Neuronal stem cell (in vitro differentiated cells): ENCODE measurements at regions not wholly inside any gene's neighbourhood (a gene's known extent, or its start where the extent isn't known, plus 50 kb on each side); places are given as distances from the start of the nearest gene placed in this dataset.
"Not testable (repeated sequence)": the region's sequence is repeated elsewhere in the genome, so short reads cannot be mapped to it uniquely, and the experiment has no call there.

Experiments used
- DNase-seq: peaks from one replicate; pipeline ENCODE4 v3.0.0-alpha.2; 2013; ENCODE audit warnings: low spot score
- H2AFZ ChIP-seq: one replicate; pipeline ENCODE4 v1.6.1; 2013; ENCODE audit warnings: mild to moderate bottlenecking, low read length, inconsistent platforms
- H2AK5ac ChIP-seq: 2 replicates; pipeline ENCODE4 v1.6.1; 2013; ENCODE audit warnings: low read depth, mild to moderate bottlenecking, inconsistent platforms, low read length, moderate library complexity, mixed read lengths
- H2BK120ac ChIP-seq: 2 replicates; pipeline ENCODE4 v1.6.1; 2013; ENCODE audit warnings: low read depth, mild to moderate bottlenecking, inconsistent platforms, low read length, moderate library complexity, mixed read lengths
- H2BK12ac ChIP-seq: one replicate; pipeline ENCODE4 v1.6.1; 2013; ENCODE audit warnings: low read length, inconsistent platforms
- H2BK15ac ChIP-seq: 2 replicates; pipeline ENCODE4 v1.6.1; 2013; ENCODE audit warnings: mild to moderate bottlenecking, low read length, inconsistent platforms, mixed read lengths
- H2BK5ac ChIP-seq: one replicate; pipeline ENCODE4 v1.6.1; 2013; ENCODE audit warnings: inconsistent platforms, mild to moderate bottlenecking, low read length, moderate library complexity
- H3K14ac ChIP-seq: one replicate; pipeline ENCODE4 v1.6.1; 2013; ENCODE audit warnings: low read length, inconsistent platforms
- H3K18ac ChIP-seq: 2 replicates; pipeline ENCODE4 v1.6.1; 2013; ENCODE audit warnings: low read length, inconsistent platforms
- H3K23ac ChIP-seq: 2 replicates; pipeline ENCODE4 v1.6.1; 2013; ENCODE audit warnings: low read depth, mild to moderate bottlenecking, mixed read lengths, low read length, inconsistent platforms; ENCODE audit not compliant: poor library complexity
- H3K27ac ChIP-seq: replicated peaks from 3 replicates; pipeline ENCODE4 v1.5.1; 2013; ENCODE audit warnings: low read length, inconsistent platforms
- H3K27me3 ChIP-seq, 3 experiments: 2 replicates each; pipeline ENCODE4 v1.6.1; 2013; ENCODE audit warnings: low read length in 3 of 3, mild to moderate bottlenecking in 2 of 3, inconsistent platforms in 1 of 3, low read depth in 1 of 3, mixed read lengths in 1 of 3, moderate library complexity in 1 of 3; ENCODE audit not compliant: control insufficient read depth in 3 of 3, insufficient read depth in 3 of 3
- H3K36me3 ChIP-seq, 2 donors: replicated peaks in 1 of 2; 2 replicates each; pipeline ENCODE4 v1.6.1; 2013; ENCODE audit warnings: low read length in 2 of 2; ENCODE audit not compliant: control insufficient read depth in 2 of 2, insufficient read depth in 2 of 2
- H3K4ac ChIP-seq: 2 replicates; pipeline ENCODE4 v1.6.1; 2013; ENCODE audit warnings: inconsistent platforms, mild to moderate bottlenecking, low read length, moderate library complexity
- H3K4me1 ChIP-seq, 2 donors: 1 replicate in 1 of 2; 2 replicates in 1 of 2; pipeline ENCODE4 v1.6.1; 2013; ENCODE audit warnings: low read length in 2 of 2, low read depth in 1 of 2; ENCODE audit not compliant: control insufficient read depth in 2 of 2, insufficient read depth in 1 of 2
- H3K4me2 ChIP-seq: one replicate; pipeline ENCODE4 v1.6.1; 2013; ENCODE audit warnings: mild to moderate bottlenecking, low read length, inconsistent platforms; ENCODE audit not compliant: insufficient read depth, poor library complexity, severe bottlenecking
- H3K4me3 ChIP-seq, 2 donors: 2 replicates each; pipeline ENCODE4 v1.5.1; 2013; ENCODE audit warnings: low read length in 2 of 2, mild to moderate bottlenecking in 2 of 2, inconsistent platforms in 1 of 2, moderate library complexity in 1 of 2
- H3K79me1 ChIP-seq: one replicate; pipeline ENCODE4 v1.6.1; 2013; ENCODE audit warnings: low read depth, mild to moderate bottlenecking, inconsistent platforms, low read length, moderate library complexity
- H3K9ac ChIP-seq: one replicate; pipeline ENCODE4 v1.6.1; 2013; ENCODE audit warnings: mild to moderate bottlenecking, low read depth, low read length, inconsistent platforms; ENCODE audit not compliant: poor library complexity
- H3K9me3 ChIP-seq, 2 donors: replicated peaks in 1 of 2; 2 replicates each; pipeline versions ENCODE3 to v1.6.1; 2013; ENCODE audit warnings: low read length in 2 of 2, mild to moderate bottlenecking in 2 of 2, inconsistent platforms in 1 of 2, low read depth in 1 of 2, mixed read lengths in 1 of 2, moderate library complexity in 1 of 2; ENCODE audit not compliant: control insufficient read depth in 2 of 2, insufficient read depth in 1 of 2
- H4K8ac ChIP-seq: one replicate; pipeline ENCODE4 v1.6.1; 2013; ENCODE audit warnings: low read depth, mild to moderate bottlenecking, inconsistent platforms, low read length, moderate library complexity
- H4K91ac ChIP-seq: one replicate; pipeline ENCODE4 v1.6.1; 2013; ENCODE audit warnings: low read length, low read depth, mild to moderate bottlenecking, inconsistent platforms; ENCODE audit not compliant: poor library complexity
- WGBS, 2 donors: extraction: QIAGEN DNeasy Blood & Tissue Kit; methylation state at CpG; one replicate each; pipeline ENCODE4 v1.1.7; 2013; ENCODE audit warnings: missing lambda C conversion rate in 2 of 2, mixed read lengths in 1 of 2; ENCODE audit not compliant: insufficient read length in 2 of 2, insufficient replicate concordance in 1 of 2; ENCODE audit errors: extremely low coverage in 2 of 2; 5-methylcytosine and 5-hydroxymethylcytosine counted together

DNA sequence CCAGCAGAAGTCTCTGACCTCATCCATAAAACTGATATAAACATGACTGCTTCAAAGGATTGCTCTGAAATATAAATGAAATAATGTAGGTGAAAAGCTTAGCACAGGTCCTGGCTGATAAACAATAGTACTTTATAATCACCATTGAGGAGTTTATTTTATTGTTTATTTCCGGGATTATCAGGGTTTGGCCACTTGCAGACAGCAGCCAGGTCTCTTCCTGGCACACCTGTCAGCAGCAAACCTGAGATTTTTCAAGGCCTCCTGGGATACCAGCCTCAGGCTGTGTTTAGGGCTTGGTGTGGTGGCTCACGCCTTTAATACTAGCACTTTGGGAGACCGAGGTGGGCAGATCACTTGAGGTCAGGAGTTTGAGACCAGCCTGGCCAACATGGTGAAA is 181.6 kb upstream of the IRF2BP2 start:
- not testable (repeated sequence) for H2BK12ac ChIP-seq, DNase-seq, H4K91ac ChIP-seq, H2AK5ac ChIP-seq, H4K8ac ChIP-seq, H3K4me3 ChIP-seq, H3K14ac ChIP-seq, H3K27me3 ChIP-seq, H3K9me3 ChIP-seq, H2BK120ac ChIP-seq, H3K18ac ChIP-seq, H3K4ac ChIP-seq, H3K4me1 ChIP-seq, H3K23ac ChIP-seq, H3K27ac ChIP-seq, H3K36me3 ChIP-seq, H3K79me1 ChIP-seq, H2AFZ ChIP-seq, H3K9ac ChIP-seq, H2BK5ac ChIP-seq, H3K4me2 ChIP-seq, H2BK15ac ChIP-seq
- whole genome bisulfite sequencing, 2 donors: no CpG with 5 or more reads among the region's 3 CpGs

DNA sequence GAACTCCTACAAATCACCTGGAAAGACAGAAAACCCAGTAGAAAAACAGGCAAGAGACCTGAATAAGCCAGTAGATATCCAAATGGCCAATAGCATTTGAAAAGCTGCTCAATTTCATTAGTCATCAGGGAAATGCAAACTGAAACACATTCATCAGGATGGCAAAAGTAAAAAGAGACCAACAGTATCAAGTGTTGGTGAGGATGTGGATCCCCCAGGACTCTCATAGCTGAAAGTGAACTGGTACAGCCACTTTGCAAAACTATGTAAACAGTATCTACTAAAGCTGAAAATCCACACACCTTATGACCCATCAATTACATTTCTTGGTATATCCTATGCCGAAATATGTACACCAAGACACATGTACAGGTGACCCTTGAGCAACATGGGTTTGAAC is 180.4 kb upstream of the IRF2BP2 start:
- not testable (repeated sequence) for H3K9me3 ChIP-seq, H2AFZ ChIP-seq, H4K91ac ChIP-seq, H3K18ac ChIP-seq, H2AK5ac ChIP-seq, H3K4me1 ChIP-seq, H3K27ac ChIP-seq, H3K4me3 ChIP-seq, H3K23ac ChIP-seq, H3K27me3 ChIP-seq, H3K79me1 ChIP-seq, H2BK12ac ChIP-seq, H2BK15ac ChIP-seq, H2BK120ac ChIP-seq, H3K9ac ChIP-seq, H3K4me2 ChIP-seq, H4K8ac ChIP-seq, H3K36me3 ChIP-seq, H2BK5ac ChIP-seq, H3K14ac ChIP-seq, H3K4ac ChIP-seq, DNase-seq
- no CpG with 5 or more reads among the region's 1 CpG for WGBS, 2 donors

DNA sequence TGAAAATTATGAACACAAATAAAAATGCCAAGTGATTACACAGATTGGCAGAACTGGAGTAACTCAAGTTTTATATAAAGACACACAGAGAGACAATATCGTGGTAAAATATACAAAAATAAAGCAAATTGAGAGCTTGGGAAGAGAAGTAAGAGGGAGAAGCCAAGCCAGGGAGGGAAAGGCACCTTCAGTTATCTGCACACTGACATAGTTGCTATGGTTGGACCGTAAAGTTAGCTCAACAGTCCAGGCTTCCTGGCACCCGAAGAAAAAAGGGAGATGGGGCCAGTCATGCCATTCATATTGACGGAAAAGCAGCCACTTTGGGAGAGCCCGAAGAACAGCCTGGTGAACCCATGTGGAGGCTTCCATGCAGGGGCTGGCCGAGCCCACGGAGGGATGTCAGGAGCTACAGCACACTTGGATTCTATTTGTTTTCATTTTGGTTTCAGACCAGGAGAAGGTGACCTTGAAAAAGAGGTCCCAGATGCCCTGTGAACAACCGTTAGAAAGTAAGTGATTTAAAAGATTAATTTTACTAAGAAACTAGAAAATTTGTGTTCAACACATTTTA is 177.1 kb upstream of the IRF2BP2 start:
- H4K8ac ChIP-seq, H3K36me3 ChIP-seq, H2AFZ ChIP-seq, DNase-seq, H3K4me2 ChIP-seq, H3K14ac ChIP-seq, H3K27ac ChIP-seq, H3K9ac ChIP-seq, H2BK12ac ChIP-seq, H2BK5ac ChIP-seq, H4K91ac ChIP-seq, H2AK5ac ChIP-seq, H3K9me3 ChIP-seq, H3K23ac ChIP-seq, H3K27me3 ChIP-seq, H2BK15ac ChIP-seq, H3K4me3 ChIP-seq, H2BK120ac ChIP-seq, H3K79me1 ChIP-seq, H3K4ac ChIP-seq, H3K4me1 ChIP-seq, H3K18ac ChIP-seq: not testable (repeated sequence)
- WGBS, 2 donors: no CpG with 5 or more reads among the region's 8 CpGs

DNA sequence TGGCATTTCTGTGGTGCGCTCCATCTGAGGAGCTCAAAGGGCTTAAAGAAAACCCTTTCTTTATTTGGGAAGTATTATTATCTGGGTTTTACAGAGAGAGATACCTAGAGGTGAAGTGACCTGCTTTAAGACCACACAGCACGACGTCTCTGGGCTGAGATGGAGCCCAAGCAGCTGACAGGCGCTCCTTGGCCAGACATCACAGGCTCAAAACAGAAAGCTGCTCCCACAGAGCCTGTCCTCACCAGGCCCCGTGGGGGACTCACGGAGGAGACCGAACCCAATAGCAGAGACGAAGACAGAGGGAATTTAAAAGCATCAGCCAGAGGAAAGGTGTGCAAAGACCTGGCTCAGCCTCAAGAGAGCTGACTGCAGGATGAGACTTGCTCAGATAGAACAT is 175.9 kb upstream of the IRF2BP2 start:
- WGBS, 2 donors: no CpG with 5 or more reads among the region's 8 CpGs
- H3K18ac ChIP-seq, H3K14ac ChIP-seq, H3K4me3 ChIP-seq, H3K4ac ChIP-seq, H2BK12ac ChIP-seq, H3K79me1 ChIP-seq, H2BK120ac ChIP-seq, H3K9me3 ChIP-seq, H3K4me1 ChIP-seq, H3K9ac ChIP-seq, H3K36me3 ChIP-seq, H2AK5ac ChIP-seq, H3K23ac ChIP-seq, H4K91ac ChIP-seq, H3K4me2 ChIP-seq, H2AFZ ChIP-seq, H2BK15ac ChIP-seq, H3K27ac ChIP-seq, H2BK5ac ChIP-seq, H4K8ac ChIP-seq, DNase-seq: not testable (repeated sequence)
- H3K27me3 ChIP-seq: peaks cover 0 to 19% (median 0%) of the 10 kb centered on the region in 3 experiments
